ENCODE measurements at regions not wholly inside any gene's neighbourhood (a gene's known extent, or its start where the extent isn't known, plus 50 kb on each side); places are given as distances from the start of the nearest gene placed in this dataset.

DNA sequence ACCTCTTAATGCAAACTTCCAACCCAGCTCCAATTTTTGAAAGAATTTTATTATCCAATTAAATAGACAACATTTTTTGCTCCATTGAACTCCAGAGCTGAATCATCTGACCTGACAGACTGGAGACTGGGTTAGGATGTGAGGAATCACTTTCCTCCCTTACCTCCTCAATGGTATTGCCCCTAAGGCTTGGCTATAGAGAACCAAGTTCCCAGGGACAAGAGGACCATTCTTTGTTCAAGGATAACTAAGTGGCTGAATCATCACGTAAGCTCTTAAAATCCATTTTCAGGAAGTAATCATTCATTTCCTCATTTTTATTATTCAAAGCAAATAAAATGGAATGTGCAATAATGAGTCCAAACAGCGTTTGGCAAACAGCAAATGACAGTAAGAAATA lies 335.1 kb downstream of the GATA3 start:
- Histone ChIP-seq H3K36me3 (no peaks in the 10 kb centered on the region), H3K9me3 (no peaks in the 10 kb centered on the region), H3K4me3 (ENCODE audit: low read depth, low read length) (no peak overlapping the region), H3K4me1 (no peaks in the 10 kb centered on the region), H3K27me3 (no peaks in the 10 kb centered on the region)
- TF ChIP-seq, protein P1, sequence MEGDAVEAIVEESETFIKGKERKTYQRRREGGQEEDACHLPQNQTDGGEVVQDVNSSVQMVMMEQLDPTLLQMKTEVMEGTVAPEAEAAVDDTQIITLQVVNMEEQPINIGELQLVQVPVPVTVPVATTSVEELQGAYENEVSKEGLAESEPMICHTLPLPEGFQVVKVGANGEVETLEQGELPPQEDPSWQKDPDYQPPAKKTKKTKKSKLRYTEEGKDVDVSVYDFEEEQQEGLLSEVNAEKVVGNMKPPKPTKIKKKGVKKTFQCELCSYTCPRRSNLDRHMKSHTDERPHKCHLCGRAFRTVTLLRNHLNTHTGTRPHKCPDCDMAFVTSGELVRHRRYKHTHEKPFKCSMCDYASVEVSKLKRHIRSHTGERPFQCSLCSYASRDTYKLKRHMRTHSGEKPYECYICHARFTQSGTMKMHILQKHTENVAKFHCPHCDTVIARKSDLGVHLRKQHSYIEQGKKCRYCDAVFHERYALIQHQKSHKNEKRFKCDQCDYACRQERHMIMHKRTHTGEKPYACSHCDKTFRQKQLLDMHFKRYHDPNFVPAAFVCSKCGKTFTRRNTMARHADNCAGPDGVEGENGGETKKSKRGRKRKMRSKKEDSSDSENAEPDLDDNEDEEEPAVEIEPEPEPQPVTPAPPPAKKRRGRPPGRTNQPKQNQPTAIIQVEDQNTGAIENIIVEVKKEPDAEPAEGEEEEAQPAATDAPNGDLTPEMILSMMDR (IDR thresholded peaks at IDR 0.05; ENCODE audit: low read depth, low read length) = no peak
- DNase-seq = no peak

DNA sequence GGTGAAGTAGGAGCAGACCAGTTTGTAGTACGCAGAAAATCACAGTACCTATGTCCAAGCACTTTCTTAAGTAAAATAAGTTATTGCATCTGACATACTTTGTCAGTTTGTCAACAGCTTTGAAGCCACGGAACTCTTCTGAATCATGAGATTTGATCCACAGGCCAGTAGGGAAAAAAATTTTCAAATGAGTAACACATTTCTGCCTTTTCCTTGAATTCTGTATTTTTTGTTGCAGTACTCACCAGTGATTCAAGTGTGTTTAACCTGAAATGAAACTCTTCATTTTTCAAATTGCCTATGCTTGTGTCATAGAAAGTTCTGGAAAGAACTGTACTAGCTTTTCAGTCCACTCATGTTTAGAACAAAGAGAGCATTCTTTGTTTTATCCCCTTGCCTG lies 337.7 kb downstream of the GATA3 start:
- no peak for DNase-seq
- Histone ChIP-seq H3K27me3 (no peaks in the 10 kb centered on the region), H3K9me3 (no peaks in the 10 kb centered on the region), H3K36me3 (no peaks in the 10 kb centered on the region), H3K4me3 (ENCODE audit: low read depth, low read length) (no peak overlapping the region), H3K4me1 (no peaks in the 10 kb centered on the region)
- TF ChIP-seq, protein P1 (IDR thresholded peaks at IDR 0.05; ENCODE audit: low read depth, low read length) = no peak

DNA sequence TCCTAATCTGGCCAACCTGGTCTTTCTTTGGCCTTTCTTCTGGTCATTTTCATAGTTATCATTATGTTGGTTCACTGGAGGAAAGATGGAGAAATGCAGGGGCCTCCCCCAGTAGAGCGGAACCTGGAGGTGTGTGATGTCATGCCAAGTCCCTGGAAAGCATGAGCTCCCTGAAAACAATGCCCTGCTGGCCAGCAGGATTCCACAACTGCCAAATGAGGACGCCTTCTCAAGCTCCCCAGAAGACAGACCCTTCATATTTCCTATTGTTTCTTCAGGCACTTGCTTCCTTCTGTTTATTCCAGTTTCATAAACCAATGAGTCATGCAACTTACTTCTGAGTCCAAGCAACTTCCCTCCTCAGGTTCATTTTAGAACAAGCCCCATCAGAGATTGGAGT lies 339.0 kb downstream of the GATA3 start:
- Histone ChIP-seq H3K9me3 (no peaks in the 10 kb centered on the region), H3K36me3 (no peaks in the 10 kb centered on the region), H3K4me1 (no peaks in the 10 kb centered on the region), H3K4me3 (ENCODE audit: low read depth, low read length) (no peak overlapping the region), H3K27me3 (no peaks in the 10 kb centered on the region)
- TF ChIP-seq, protein P1 (IDR thresholded peaks at IDR 0.05; ENCODE audit: low read depth, low read length) = no peak
- no peak for DNase-seq

DNA sequence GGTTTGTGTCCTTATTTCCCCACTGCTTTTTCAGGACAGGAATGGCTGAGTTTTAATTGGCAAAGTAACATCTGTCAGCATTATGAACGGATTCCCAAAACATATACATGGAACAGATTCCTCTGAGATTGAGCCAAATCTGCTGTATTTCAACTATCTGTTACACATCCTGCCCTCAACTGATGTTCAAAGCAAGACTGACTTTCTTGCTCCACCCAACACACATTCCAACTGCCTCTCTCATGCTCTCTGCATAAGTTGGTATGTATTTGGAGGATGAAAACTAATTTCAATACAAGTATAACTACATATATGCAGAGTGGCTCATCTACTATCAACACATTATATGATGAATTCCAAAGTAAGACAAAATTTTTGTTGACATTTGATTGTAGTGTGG lies 342.2 kb downstream of the GATA3 start:
- Histone ChIP-seq H3K27me3 (no peaks in the 10 kb centered on the region), H3K4me1 (no peaks in the 10 kb centered on the region), H3K9me3 (no peaks in the 10 kb centered on the region), H3K4me3 (ENCODE audit: low read depth, low read length) (no peak overlapping the region), H3K36me3 (no peaks in the 10 kb centered on the region)
- TF ChIP-seq, protein P1 (IDR thresholded peaks at IDR 0.05; ENCODE audit: low read depth, low read length) = no peak
- DNase-seq = no peak

DNA sequence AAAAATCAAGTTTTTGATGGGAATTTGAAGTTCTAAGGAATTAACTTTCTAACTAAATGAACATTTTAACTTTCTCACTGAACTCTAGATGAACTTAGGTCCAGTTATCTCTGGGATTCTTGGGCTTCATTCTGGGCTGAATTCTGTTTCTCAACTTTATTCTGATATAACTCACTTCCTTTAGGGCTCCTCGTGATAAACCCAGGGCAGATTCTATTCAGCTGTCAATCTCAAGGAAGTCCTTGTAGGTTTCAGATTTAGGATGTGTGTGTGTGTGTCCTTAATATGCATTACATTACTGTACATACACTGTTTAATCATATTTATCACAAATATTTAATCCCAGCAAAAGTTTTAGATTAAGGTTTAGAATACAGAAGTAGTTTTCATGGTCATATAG lies 344.3 kb downstream of the GATA3 start:
- DNase-seq = no peak
- Histone ChIP-seq H3K4me1 (no peaks in the 10 kb centered on the region), H3K36me3 (no peaks in the 10 kb centered on the region), H3K9me3 (no peaks in the 10 kb centered on the region), H3K27me3 (no peaks in the 10 kb centered on the region), H3K4me3 (ENCODE audit: low read depth, low read length) (no peak overlapping the region)
- TF ChIP-seq, protein P1 (IDR thresholded peaks at IDR 0.05; ENCODE audit: low read depth, low read length) = no peak

DNA sequence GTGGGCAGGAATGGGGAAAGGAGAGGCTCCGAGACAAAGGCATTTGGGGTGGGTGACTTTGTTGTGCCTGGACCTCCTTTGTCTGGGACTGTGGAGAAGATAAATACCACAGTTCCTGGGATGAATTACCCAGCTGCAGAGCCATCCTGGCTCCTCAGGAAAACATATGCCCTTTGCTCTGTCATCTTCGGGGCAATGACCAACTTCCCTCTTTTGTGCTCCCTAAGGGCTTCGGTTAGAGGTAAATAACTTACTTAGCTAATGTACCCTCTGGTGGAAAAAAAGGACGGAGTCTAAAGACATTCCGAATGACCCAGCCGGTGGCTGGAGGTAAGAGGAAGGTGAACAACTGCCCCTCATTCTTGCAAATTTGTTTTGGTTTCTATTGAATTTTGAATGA lies 345.7 kb downstream of the GATA3 start:
- TF ChIP-seq, protein P1 (IDR thresholded peaks at IDR 0.05; ENCODE audit: low read depth, low read length) = no peak
- H3K36me3 ChIP-seq = no peaks in the 10 kb centered on the region
- H3K27me3 ChIP-seq = no peaks in the 10 kb centered on the region
- H3K4me1 ChIP-seq = no peaks in the 10 kb centered on the region
- no peak for DNase-seq
- no peaks in the 10 kb centered on the region for H3K9me3 ChIP-seq
- H3K4me3 ChIP-seq (ENCODE audit: low read depth, low read length) = no peak overlapping the region
